ENCODE measurements at regions not wholly inside any gene's neighbourhood (a gene's known extent, or its start where the extent isn't known, plus 50 kb on each side); places are given as distances from the start of the nearest gene placed in this dataset.
A peak's percentile ranks its signal among the peaks of the same experiment; 100 is the strongest.

DNA sequence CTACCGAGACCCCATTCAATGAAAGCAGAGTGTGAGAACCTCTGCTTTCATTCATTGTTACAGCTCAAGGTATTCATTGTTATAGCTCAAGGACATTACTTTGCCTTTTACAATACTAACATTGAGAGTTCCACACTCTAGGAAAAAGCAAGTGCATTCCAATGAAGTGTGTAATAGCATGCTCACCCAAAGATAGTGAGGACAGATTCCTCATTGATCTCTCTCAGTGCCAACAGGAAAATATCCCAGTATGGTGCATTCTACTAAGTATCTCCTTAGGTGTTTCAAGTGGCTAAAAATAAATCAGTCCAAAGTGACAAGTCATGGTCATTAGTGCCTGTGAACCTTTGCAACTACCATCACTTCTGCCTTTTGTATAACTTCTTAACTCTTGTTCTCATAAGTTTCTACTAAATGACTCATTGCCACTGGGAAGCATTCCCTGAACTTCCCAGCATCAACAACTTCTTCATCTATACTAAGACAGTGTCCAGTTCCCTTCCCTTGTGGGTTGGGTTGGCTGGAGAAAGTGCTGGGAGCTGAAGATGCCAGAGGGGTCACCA, 140.7 kb upstream of the STXBP5 start:
- peak; percentile 92 for DNase-seq (ENCODE audit: low read depth, low spot score)
- TF ChIP-seq, protein P1, sequence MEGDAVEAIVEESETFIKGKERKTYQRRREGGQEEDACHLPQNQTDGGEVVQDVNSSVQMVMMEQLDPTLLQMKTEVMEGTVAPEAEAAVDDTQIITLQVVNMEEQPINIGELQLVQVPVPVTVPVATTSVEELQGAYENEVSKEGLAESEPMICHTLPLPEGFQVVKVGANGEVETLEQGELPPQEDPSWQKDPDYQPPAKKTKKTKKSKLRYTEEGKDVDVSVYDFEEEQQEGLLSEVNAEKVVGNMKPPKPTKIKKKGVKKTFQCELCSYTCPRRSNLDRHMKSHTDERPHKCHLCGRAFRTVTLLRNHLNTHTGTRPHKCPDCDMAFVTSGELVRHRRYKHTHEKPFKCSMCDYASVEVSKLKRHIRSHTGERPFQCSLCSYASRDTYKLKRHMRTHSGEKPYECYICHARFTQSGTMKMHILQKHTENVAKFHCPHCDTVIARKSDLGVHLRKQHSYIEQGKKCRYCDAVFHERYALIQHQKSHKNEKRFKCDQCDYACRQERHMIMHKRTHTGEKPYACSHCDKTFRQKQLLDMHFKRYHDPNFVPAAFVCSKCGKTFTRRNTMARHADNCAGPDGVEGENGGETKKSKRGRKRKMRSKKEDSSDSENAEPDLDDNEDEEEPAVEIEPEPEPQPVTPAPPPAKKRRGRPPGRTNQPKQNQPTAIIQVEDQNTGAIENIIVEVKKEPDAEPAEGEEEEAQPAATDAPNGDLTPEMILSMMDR (IDR thresholded peaks at IDR 0.05; ENCODE audit: low read depth, low read length): no peak
- no peak overlapping the region for H3K4me3 ChIP-seq (ENCODE audit: low read depth, low read length)
- in situ Hi-C loops (cut with HindIII; ENCODE audit: low sequenced_read_pairs): no loop called here

DNA sequence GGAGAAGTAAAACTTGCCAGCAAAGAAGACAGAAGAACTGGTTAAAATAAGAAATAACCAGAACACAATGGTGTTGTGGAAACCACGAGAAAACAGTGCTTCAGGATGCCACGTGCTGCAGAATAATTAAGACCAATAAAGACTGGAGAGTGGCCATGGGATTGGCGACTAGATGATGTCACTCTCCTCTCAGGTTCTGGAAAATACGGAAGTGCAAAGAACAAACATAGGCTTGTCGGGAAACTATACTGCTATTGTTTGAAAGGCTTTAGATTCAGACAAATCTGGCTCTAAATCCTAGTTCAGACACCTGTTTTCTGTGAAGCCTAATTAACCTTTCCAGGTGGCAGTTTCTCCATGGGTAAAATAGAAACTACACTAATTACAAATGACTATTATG, 138.4 kb upstream of the STXBP5 start:
- TF ChIP-seq, protein P1 (IDR thresholded peaks at IDR 0.05; ENCODE audit: low read depth, low read length): no peak
- H3K4me3 ChIP-seq (ENCODE audit: low read depth, low read length): no peak overlapping the region
- in situ Hi-C loops (cut with HindIII; ENCODE audit: low sequenced_read_pairs): no loop called here
- no peak for DNase-seq (ENCODE audit: low read depth, low spot score)

DNA sequence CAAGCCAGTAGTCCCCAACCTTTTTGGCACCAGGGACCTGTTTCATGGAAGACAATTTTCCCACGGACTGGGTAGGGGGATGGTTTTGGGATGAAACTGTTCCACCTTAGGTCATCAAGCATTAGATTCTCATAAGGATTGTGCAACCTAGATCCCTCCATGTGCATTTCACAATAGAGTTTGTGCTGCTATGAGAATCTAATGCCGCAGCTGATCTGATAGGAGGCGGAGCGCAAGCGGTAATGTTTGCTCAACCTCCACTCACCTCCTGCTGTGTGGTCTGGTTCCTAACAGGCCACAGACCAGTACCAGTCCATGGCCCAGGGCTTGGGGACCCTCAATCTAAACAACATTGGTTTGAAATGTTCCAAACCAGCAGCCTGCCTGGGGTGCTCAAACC, 137.0 kb upstream of the STXBP5 start:
- no peak for DNase-seq (ENCODE audit: low read depth, low spot score)
- TF ChIP-seq, protein P1 (IDR thresholded peaks at IDR 0.05; ENCODE audit: low read depth, low read length): no peak
- H3K4me3 ChIP-seq (ENCODE audit: low read depth, low read length): no peak overlapping the region
- in situ Hi-C loops (cut with HindIII; ENCODE audit: low sequenced_read_pairs): no loop called here

DNA sequence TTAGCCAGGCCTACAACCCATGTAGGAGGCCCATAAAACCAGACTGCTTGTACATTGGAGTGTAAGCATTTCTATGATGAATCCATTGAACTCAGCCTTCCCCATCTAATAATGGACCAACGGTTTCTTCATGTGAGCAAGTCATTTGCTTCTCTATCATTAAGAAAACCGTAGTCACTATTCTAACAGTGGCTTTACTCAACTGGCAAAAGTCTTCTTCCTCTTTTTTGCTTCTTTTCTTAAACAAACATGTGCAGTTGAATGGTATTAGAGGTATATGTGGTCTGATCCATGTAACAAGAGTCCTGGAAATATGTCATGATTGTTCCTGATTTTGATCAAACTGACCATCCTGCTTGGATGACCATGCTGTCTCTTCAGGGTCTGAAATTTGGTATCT, 132.4 kb upstream of the STXBP5 start:
- no peak for DNase-seq (ENCODE audit: low read depth, low spot score)
- TF ChIP-seq, protein P1 (IDR thresholded peaks at IDR 0.05; ENCODE audit: low read depth, low read length): no peak
- H3K4me3 ChIP-seq (ENCODE audit: low read depth, low read length): no peak overlapping the region
- in situ Hi-C loops (cut with HindIII; ENCODE audit: low sequenced_read_pairs): no loop called here

DNA sequence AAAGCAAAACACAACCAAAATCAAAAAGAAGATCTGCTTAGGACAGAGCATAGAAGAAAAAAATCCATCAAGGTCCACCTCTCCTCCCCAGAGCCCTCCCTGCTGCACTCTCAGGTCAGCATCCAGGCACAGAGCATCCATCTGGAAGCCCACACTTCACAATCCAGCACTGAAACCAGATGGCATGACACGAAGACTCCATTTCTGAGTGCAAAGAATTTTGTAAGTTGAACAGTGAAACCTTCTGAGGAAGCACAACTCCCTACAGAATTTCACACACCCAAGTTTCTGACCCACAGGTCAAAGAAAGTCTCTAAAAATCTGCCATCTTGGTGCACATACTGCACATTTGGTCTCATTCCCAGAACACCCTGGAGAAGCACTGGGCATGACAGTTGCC, 128.8 kb upstream of the STXBP5 start:
- no peak for DNase-seq (ENCODE audit: low read depth, low spot score)
- in situ Hi-C loops (cut with HindIII; ENCODE audit: low sequenced_read_pairs): no loop called here
- no peak overlapping the region for H3K4me3 ChIP-seq (ENCODE audit: low read depth, low read length)
- TF ChIP-seq, protein P1 (IDR thresholded peaks at IDR 0.05; ENCODE audit: low read depth, low read length): no peak

DNA sequence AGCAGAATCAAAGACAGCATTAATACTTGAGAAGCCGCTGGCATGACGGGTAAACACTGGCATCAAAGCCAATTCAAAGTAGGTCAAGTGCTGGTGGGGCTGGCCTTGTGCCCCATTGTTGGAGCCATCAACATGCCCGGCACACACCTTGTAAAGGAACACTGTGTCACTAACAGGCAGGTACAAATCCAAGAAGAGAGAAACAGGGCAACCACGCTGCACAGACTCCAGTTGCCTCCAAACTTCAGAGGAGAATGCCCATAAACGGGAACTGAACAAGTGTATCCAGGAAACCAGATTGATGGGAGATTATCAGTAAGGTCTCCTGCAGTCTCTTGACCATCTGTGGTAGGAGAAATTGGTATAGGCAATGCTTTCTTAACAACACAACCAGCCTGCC, 127.0 kb upstream of the STXBP5 start:
- TF ChIP-seq, protein P1 (IDR thresholded peaks at IDR 0.05; ENCODE audit: low read depth, low read length): no peak
- no peak for DNase-seq (ENCODE audit: low read depth, low spot score)
- no peak overlapping the region for H3K4me3 ChIP-seq (ENCODE audit: low read depth, low read length)
- in situ Hi-C loops (cut with HindIII; ENCODE audit: low sequenced_read_pairs): no loop called here

DNA sequence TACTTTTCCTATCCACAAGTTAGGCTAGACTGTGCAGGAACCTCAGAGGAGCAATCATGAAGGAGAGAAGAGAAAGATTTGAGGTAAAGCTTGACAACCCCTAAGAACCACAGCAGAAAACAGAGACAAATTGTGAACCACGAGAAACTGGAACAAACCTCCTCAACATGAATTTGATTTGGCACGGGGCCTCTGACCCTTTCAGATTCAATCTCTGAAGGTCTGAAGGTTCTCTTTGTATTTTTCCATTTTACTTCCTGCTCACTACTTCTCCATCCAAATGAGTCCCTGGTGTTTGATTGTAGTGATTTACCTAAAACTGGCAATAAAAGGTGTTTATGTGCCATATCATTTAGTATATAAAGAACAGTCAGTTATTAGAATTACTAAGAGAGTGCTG, 126.1 kb upstream of the STXBP5 start:
- H3K4me3 ChIP-seq (ENCODE audit: low read depth, low read length): no peak overlapping the region
- no peak for DNase-seq (ENCODE audit: low read depth, low spot score)
- in situ Hi-C loops (cut with HindIII; ENCODE audit: low sequenced_read_pairs): no loop called here
- TF ChIP-seq, protein P1 (IDR thresholded peaks at IDR 0.05; ENCODE audit: low read depth, low read length): no peak
